ENCODE measurements at regions not wholly inside any gene's neighbourhood (a gene's known extent, or its start where the extent isn't known, plus 50 kb on each side); places are given as distances from the start of the nearest gene placed in this dataset.

GRCh38 chr14:35221462-35221861, 70.7 kb upstream of the PSMA6 start:
- CTCF ChIA-PET, result interaction anchor here (0.5 to 0.6 kb wide), 3 partner anchors 10 to 218 kb away, joined by 3 to 9 read pairs (median 4); no protein-coding TSS in a partner anchor
- H3K27ac ChIP-seq (ENCODE audit: low read depth, low read length), result no peak overlapping the region
- no peak for DNase-seq (ENCODE audit: low read depth, low spot score)
- no peaks in the 10 kb centered on the region for H3K27me3 ChIP-seq (ENCODE audit: control insufficient read depth, insufficient read depth, low read length)
- no peak overlapping the region for H3K4me3 ChIP-seq (ENCODE audit: low read depth, low read length)
- no peak for TF ChIP-seq CTCF (IDR thresholded peaks at IDR 0.05; ENCODE audit: low read depth, low read length)
- H3K9me3 ChIP-seq (ENCODE audit: control insufficient read depth, insufficient read depth, low read length), result no peaks in the 10 kb centered on the region
- POLR2A ChIA-PET, result no interaction called here

- no peaks in the 10 kb centered on the region for H3K27me3 ChIP-seq (ENCODE audit: control insufficient read depth, insufficient read depth, low read length)
- CTCF ChIA-PET, result no interaction called here
- TF ChIP-seq CTCF (IDR thresholded peaks at IDR 0.05; ENCODE audit: low read depth, low read length), result no peak
- no peak overlapping the region for H3K4me3 ChIP-seq (ENCODE audit: low read depth, low read length)
- H3K9me3 ChIP-seq (ENCODE audit: control insufficient read depth, insufficient read depth, low read length), result no peaks in the 10 kb centered on the region
- POLR2A ChIA-PET, result no interaction called here
- no peak for DNase-seq (ENCODE audit: low read depth, low spot score)
- H3K27ac ChIP-seq (ENCODE audit: low read depth, low read length), result no peak overlapping the region
These were observed 69.9 kb upstream of the PSMA6 start for GRCh38 chr14:35222324-35222723.

- ChIA-PET POLR2A (no interaction called here), CTCF (interaction anchor here (1.3 kb wide), 1 partner anchor 183 kb away, joined by 5 read pairs; no protein-coding TSS in a partner anchor)
- H3K4me3 ChIP-seq (ENCODE audit: low read depth, low read length), result no peak overlapping the region
- no peaks in the 10 kb centered on the region for H3K9me3 ChIP-seq (ENCODE audit: control insufficient read depth, insufficient read depth, low read length)
- no peaks in the 10 kb centered on the region for H3K27me3 ChIP-seq (ENCODE audit: control insufficient read depth, insufficient read depth, low read length)
- DNase-seq (ENCODE audit: low read depth, low spot score), result no peak
- TF ChIP-seq CTCF (IDR thresholded peaks at IDR 0.05; ENCODE audit: low read depth, low read length), result no peak
- no peak overlapping the region for H3K27ac ChIP-seq (ENCODE audit: low read depth, low read length)
These were observed 69.2 kb upstream of the PSMA6 start for GRCh38 chr14:35222872-35223466.

- no peaks in the 10 kb centered on the region for H3K9me3 ChIP-seq (ENCODE audit: control insufficient read depth, insufficient read depth, low read length)
- no peak overlapping the region for H3K27ac ChIP-seq (ENCODE audit: low read depth, low read length)
- H3K4me3 ChIP-seq (ENCODE audit: low read depth, low read length), result no peak overlapping the region
- CTCF ChIA-PET, result interaction anchor here (1.0 to 4.0 kb wide), 3 partner anchors 9 to 182 kb away, joined by 3 to 36 read pairs (median 5); no protein-coding TSS in a partner anchor
- H3K27me3 ChIP-seq (ENCODE audit: control insufficient read depth, insufficient read depth, low read length), result no peaks in the 10 kb centered on the region
- TF ChIP-seq CTCF (IDR thresholded peaks at IDR 0.05; ENCODE audit: low read depth, low read length), result no peak
- POLR2A ChIA-PET, result no interaction called here
- DNase-seq (ENCODE audit: low read depth, low spot score), result no peak
These were observed 68.3 kb upstream of the PSMA6 start for GRCh38 chr14:35223927-35224326.

GRCh38 chr14:35224615-35225014, 67.6 kb upstream of the PSMA6 start:
- H3K27me3 ChIP-seq (ENCODE audit: control insufficient read depth, insufficient read depth, low read length), result no peaks in the 10 kb centered on the region
- ChIA-PET POLR2A (no interaction called here), CTCF (interaction anchor here (1.0 to 4.0 kb wide), 2 partner anchors 9 to 84 kb away, joined by 3 to 36 read pairs; no protein-coding TSS in a partner anchor)
- H3K4me3 ChIP-seq (ENCODE audit: low read depth, low read length), result no peak overlapping the region
- no peaks in the 10 kb centered on the region for H3K9me3 ChIP-seq (ENCODE audit: control insufficient read depth, insufficient read depth, low read length)
- no peak overlapping the region for H3K27ac ChIP-seq (ENCODE audit: low read depth, low read length)
- TF ChIP-seq CTCF (IDR thresholded peaks at IDR 0.05; ENCODE audit: low read depth, low read length), result no peak
- no peak for DNase-seq (ENCODE audit: low read depth, low spot score)

Measured in AG04450 (cell line).